Fibroblast of skin of right quadriceps (primary cell): ENCODE measurements at regions not wholly inside any gene's neighbourhood (a gene's known extent, or its start where the extent isn't known, plus 50 kb on each side); places are given as distances from the start of the nearest gene placed in this dataset.

Experiments
- DNase-seq: peaks from one replicate; pipeline ENCODE4 v3.0.0-alpha.2; 2013

GRCh38 chr20:39164642-39165041, 202.5 kb downstream of the DHX35 start:
- no peak for DNase-seq

GRCh38 chr20:39163993-39164392, 201.8 kb downstream of the DHX35 start:
- no peak for DNase-seq

- no peak for DNase-seq
Measured at GRCh38 chr20:39161900-39162299, 199.8 kb downstream of the DHX35 start.

- no peak for DNase-seq
Measured at GRCh38 chr20:39155971-39156370, 193.8 kb downstream of the DHX35 start.

- DNase-seq, result no peak
Measured at GRCh38 chr20:39152742-39153141, 190.6 kb downstream of the DHX35 start.

GRCh38 chr20:39152126-39152525, 190.0 kb downstream of the DHX35 start:
- DNase-seq, result no peak

- DNase-seq, result no peak
Measured at GRCh38 chr20:39150501-39150900, 188.4 kb downstream of the DHX35 start.

- no peak for DNase-seq
Measured at GRCh38 chr20:39146394-39146793, 184.2 kb downstream of the DHX35 start.

- DNase-seq, result no peak
Measured at GRCh38 chr20:39145921-39146320, 183.8 kb downstream of the DHX35 start.

GRCh38 chr20:39144757-39145156, 182.6 kb downstream of the DHX35 start:
- no peak for DNase-seq

GRCh38 chr20:39142407-39143096, 180.4 kb downstream of the DHX35 start:
- DNase-seq, result no peak

GRCh38 chr20:39137299-39137698, 175.2 kb downstream of the DHX35 start:
- DNase-seq, result no peak

- DNase-seq, result no peak
Measured at GRCh38 chr20:39136798-39137197, 174.7 kb downstream of the DHX35 start.

GRCh38 chr20:39135885-39136544, 173.9 kb downstream of the DHX35 start:
- no peak for DNase-seq

- DNase-seq, result no peak
Measured at GRCh38 chr20:39133201-39133600, 171.1 kb downstream of the DHX35 start.

GRCh38 chr20:39132511-39132910, 170.4 kb downstream of the DHX35 start:
- no peak for DNase-seq

- no peak for DNase-seq
Measured at GRCh38 chr20:39132093-39132492, 169.9 kb downstream of the DHX35 start.

GRCh38 chr20:39130627-39131026, 168.5 kb downstream of the DHX35 start:
- DNase-seq, result no peak

- no peak for DNase-seq
Measured at GRCh38 chr20:39129523-39129922, 167.4 kb downstream of the DHX35 start.

- no peak for DNase-seq
Measured at GRCh38 chr20:39124064-39124463, 161.9 kb downstream of the DHX35 start.

- no peak for DNase-seq
Measured at GRCh38 chr20:39123185-39123557, 161.0 kb downstream of the DHX35 start.

GRCh38 chr20:39117491-39117890, 155.3 kb downstream of the DHX35 start:
- DNase-seq, result peak; percentile 36

- DNase-seq, result no peak
Measured at GRCh38 chr20:39116020-39116419, 153.9 kb downstream of the DHX35 start.

- DNase-seq, result peak; percentile 28
Measured at GRCh38 chr20:39112178-39112743, 150.1 kb downstream of the DHX35 start.
